ENCODE measurements at regions not wholly inside any gene's neighbourhood (a gene's known extent, or its start where the extent isn't known, plus 50 kb on each side); places are given as distances from the start of the nearest gene placed in this dataset.

GRCh38 chr6:113148566-113148965 lies 708.6 kb upstream of the MARCKS start:
- Histone ChIP-seq H4K20me1 (ENCODE audit: insufficient read depth, low read length) (no peaks in the 10 kb centered on the region), H3K79me2 (ENCODE audit: low read length) (no peaks in the 10 kb centered on the region), H3F3A (ENCODE audit: insufficient read depth, low read length) (no peaks in the 10 kb centered on the region), H3K4me2 (ENCODE audit: low read depth, low read length) (no peak overlapping the region), H3K9me3 (replicated peaks; ENCODE audit: insufficient read depth, low read length) (no peaks in the 10 kb centered on the region), H3K36me3 (replicated peaks; ENCODE audit: insufficient read depth, low read length) (no peaks in the 10 kb centered on the region), H3K27ac (ENCODE audit: low read length) (no peak overlapping the region), H2AFZ (ENCODE audit: low read length) (no peak overlapping the region), H3K9me2 (replicated peaks; ENCODE audit: insufficient read depth, low read length) (no peaks in the 10 kb centered on the region), H3K9ac (ENCODE audit: low read length) (no peak overlapping the region), H3K4me1 (ENCODE audit: low read length) (no peaks in the 10 kb centered on the region), H3K27me3 (replicated peaks; ENCODE audit: insufficient read depth, low read length) (no peaks in the 10 kb centered on the region), H3K4me3 (ENCODE audit: low read length) (no peak overlapping the region)
- no peak for DNase-seq
- TF ChIP-seq EZH2phosphoT487 (IDR thresholded peaks at IDR 0.05; ENCODE audit: low read length) = no peak
- no peak for TF ChIP-seq CTCF (IDR thresholded peaks at IDR 0.05; ENCODE audit: low read length)

GRCh38 chr6:113149511-113149910 lies 707.6 kb upstream of the MARCKS start:
- H3F3A ChIP-seq (ENCODE audit: insufficient read depth, low read length) = no peaks in the 10 kb centered on the region
- H3K27ac ChIP-seq (ENCODE audit: low read length) = no peak overlapping the region
- H3K27me3 ChIP-seq (replicated peaks; ENCODE audit: insufficient read depth, low read length) = no peaks in the 10 kb centered on the region
- no peaks in the 10 kb centered on the region for H4K20me1 ChIP-seq (ENCODE audit: insufficient read depth, low read length)
- no peak overlapping the region for H3K4me2 ChIP-seq (ENCODE audit: low read depth, low read length)
- no peak overlapping the region for H3K9ac ChIP-seq (ENCODE audit: low read length)
- H3K4me3 ChIP-seq (ENCODE audit: low read length) = no peak overlapping the region
- no peaks in the 10 kb centered on the region for H3K9me2 ChIP-seq (replicated peaks; ENCODE audit: insufficient read depth, low read length)
- no peak overlapping the region for H2AFZ ChIP-seq (ENCODE audit: low read length)
- DNase-seq = no peak
- H3K79me2 ChIP-seq (ENCODE audit: low read length) = no peaks in the 10 kb centered on the region
- H3K36me3 ChIP-seq (replicated peaks; ENCODE audit: insufficient read depth, low read length) = no peaks in the 10 kb centered on the region
- TF ChIP-seq CTCF (IDR thresholded peaks at IDR 0.05; ENCODE audit: low read length) (no peak), EZH2 (optimal IDR thresholded peaks at IDR 0.05; ENCODE audit: low read depth, low read length) (no peak), EZH2phosphoT487 (IDR thresholded peaks at IDR 0.05; ENCODE audit: low read length) (no peak)
- H3K4me1 ChIP-seq (ENCODE audit: low read length) = no peaks in the 10 kb centered on the region
- no peaks in the 10 kb centered on the region for H3K9me3 ChIP-seq (replicated peaks; ENCODE audit: insufficient read depth, low read length)

GRCh38 chr6:113160306-113161017 lies 696.7 kb upstream of the MARCKS start:
- H3K79me2 ChIP-seq (ENCODE audit: low read length) = no peaks in the 10 kb centered on the region
- H2AFZ ChIP-seq (ENCODE audit: low read length) = no peak overlapping the region
- no peak for DNase-seq
- no peaks in the 10 kb centered on the region for H3F3A ChIP-seq (ENCODE audit: insufficient read depth, low read length)
- H3K4me2 ChIP-seq (ENCODE audit: low read depth, low read length) = no peak overlapping the region
- no peaks in the 10 kb centered on the region for H3K36me3 ChIP-seq (replicated peaks; ENCODE audit: insufficient read depth, low read length)
- no peak overlapping the region for H3K4me3 ChIP-seq (ENCODE audit: low read length)
- H4K20me1 ChIP-seq (ENCODE audit: insufficient read depth, low read length) = no peaks in the 10 kb centered on the region
- no peak overlapping the region for H3K27ac ChIP-seq (ENCODE audit: low read length)
- no peak overlapping the region for H3K9ac ChIP-seq (ENCODE audit: low read length)
- TF ChIP-seq CTCF (IDR thresholded peaks at IDR 0.05; ENCODE audit: low read length) = no peak
- no peak for TF ChIP-seq EZH2phosphoT487 (IDR thresholded peaks at IDR 0.05; ENCODE audit: low read length)
- no peak for TF ChIP-seq EZH2 (optimal IDR thresholded peaks at IDR 0.05; ENCODE audit: low read depth, low read length)
- H3K4me1 ChIP-seq (ENCODE audit: low read length) = no peaks in the 10 kb centered on the region
- H3K27me3 ChIP-seq (replicated peaks; ENCODE audit: insufficient read depth, low read length) = no peaks in the 10 kb centered on the region
- no peaks in the 10 kb centered on the region for H3K9me3 ChIP-seq (replicated peaks; ENCODE audit: insufficient read depth, low read length)
- no peaks in the 10 kb centered on the region for H3K9me2 ChIP-seq (replicated peaks; ENCODE audit: insufficient read depth, low read length)

All from MM.1S (cell line).